ENCODE measurements at regions not wholly inside any gene's neighbourhood (a gene's known extent, or its start where the extent isn't known, plus 50 kb on each side); places are given as distances from the start of the nearest gene placed in this dataset.

DNA sequence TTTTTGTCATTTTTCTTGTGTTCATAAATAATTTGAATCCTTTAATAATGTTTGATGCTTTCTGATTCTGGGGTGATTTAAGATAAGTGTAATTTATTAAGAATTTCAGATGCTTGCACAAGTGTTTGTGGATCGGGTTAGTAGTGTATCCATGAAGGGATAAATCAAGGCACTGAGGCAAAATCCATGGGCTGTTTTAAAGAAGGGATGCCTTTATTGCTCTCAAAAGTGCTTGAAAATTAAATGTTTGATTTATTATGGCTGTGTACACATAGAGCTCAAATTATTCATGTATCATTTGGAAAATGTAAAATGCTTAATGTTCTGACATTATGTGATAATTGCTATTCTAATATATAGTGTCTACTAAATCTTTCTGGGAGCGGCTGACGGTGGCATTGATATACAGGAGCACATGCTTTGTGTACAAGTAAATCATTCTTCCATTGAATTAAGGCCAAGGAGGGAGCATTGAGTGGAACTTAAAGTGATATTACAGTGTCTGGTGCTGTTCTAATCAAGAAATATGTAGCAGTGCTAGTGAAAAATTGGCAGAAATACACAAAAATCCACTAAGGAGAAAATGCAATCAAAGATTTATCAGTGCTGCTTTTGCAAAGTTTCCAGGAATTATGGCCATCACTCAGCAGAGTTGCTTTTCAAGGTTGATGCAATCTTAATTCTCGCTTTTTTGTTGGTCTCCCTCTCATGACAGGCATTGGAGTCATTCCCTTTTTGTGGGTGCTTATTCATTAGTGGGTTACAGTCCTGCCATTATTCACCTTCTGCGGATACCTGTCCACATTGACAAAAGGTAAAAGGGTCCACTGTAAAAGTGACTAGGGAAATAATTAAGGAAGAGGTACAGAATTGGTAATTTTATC lies 181.6 kb downstream of the MFSD1 start:
- H3K4me3 ChIP-seq (ENCODE audit: control insufficient read depth, low read depth, low read length) = no peak overlapping the region
- TF ChIP-seq CTCF (IDR thresholded peaks at IDR 0.05; ENCODE audit: control insufficient read depth, insufficient read depth, low read depth, low read length, missing control alignments) = no peak
- DNase-seq (ENCODE audit: low read depth) = no peak

DNA sequence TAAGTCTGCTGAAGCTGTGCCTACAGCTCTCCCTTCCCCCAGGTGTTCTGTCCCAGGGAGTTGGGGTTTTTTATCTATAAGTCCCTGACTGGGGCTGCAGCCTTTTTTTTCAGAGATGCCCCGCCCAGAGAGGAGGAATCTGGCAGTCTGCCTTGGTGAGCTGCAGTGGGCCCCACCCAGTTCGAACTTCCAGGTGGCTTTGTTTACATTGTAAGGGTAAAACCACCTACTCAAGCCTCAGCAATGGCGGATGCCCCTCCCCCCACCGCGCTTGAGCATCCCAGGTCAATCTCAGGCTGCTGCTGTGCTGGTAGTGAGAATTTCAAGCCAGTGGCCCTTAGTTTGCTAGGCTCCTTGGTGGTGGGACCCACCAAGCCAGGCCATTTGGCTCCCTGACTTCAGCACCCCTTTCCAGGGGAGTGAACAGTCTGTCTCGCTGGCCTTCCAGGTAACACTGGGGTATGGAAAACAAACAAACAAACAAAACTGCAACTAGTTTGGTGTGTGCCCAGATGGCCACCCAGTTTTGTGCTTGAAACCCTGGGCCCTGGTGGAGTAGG lies 189.4 kb downstream of the MFSD1 start:
- no peak overlapping the region for H3K4me3 ChIP-seq (ENCODE audit: control insufficient read depth, low read depth, low read length)
- TF ChIP-seq CTCF (IDR thresholded peaks at IDR 0.05; ENCODE audit: control insufficient read depth, insufficient read depth, low read depth, low read length, missing control alignments) = no peak
- DNase-seq (ENCODE audit: low read depth) = no peak

- H3K4me3 ChIP-seq (ENCODE audit: control insufficient read depth, low read depth, low read length) = no peak overlapping the region
- no peak for DNase-seq (ENCODE audit: low read depth)
- no peak for TF ChIP-seq CTCF (IDR thresholded peaks at IDR 0.05; ENCODE audit: control insufficient read depth, insufficient read depth, low read depth, low read length, missing control alignments)
These were observed 190.6 kb downstream of the MFSD1 start for GRCh38 chr3:158992463-158992862.

GRCh38 chr3:158994386-158994785 lies 192.5 kb downstream of the MFSD1 start:
- no peak overlapping the region for H3K4me3 ChIP-seq (ENCODE audit: control insufficient read depth, low read depth, low read length)
- no peak for DNase-seq (ENCODE audit: low read depth)
- TF ChIP-seq CTCF (IDR thresholded peaks at IDR 0.05; ENCODE audit: control insufficient read depth, insufficient read depth, low read depth, low read length, missing control alignments) = no peak

DNA sequence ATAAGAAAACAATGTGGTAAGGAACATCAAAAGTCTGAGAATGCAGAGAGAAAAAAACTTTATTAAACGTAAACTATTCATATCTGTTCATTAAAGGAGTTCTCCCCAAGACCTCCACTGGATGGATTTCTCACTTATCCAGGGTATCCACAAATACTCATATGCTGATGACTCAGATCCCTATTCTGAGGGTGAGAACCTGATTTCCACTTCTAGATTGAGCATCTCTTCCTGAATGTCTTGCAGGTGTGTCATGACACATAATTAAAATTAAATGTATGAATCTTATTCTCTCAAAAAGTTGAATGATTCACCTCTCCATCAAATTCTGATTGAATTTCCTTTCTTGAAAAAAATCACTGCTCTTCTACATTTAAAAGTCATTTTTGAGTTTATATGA lies 199.9 kb downstream of the MFSD1 start:
- no peak for TF ChIP-seq CTCF (IDR thresholded peaks at IDR 0.05; ENCODE audit: control insufficient read depth, insufficient read depth, low read depth, low read length, missing control alignments)
- H3K4me3 ChIP-seq (ENCODE audit: control insufficient read depth, low read depth, low read length) = no peak overlapping the region
- DNase-seq (ENCODE audit: low read depth) = no peak

DNA sequence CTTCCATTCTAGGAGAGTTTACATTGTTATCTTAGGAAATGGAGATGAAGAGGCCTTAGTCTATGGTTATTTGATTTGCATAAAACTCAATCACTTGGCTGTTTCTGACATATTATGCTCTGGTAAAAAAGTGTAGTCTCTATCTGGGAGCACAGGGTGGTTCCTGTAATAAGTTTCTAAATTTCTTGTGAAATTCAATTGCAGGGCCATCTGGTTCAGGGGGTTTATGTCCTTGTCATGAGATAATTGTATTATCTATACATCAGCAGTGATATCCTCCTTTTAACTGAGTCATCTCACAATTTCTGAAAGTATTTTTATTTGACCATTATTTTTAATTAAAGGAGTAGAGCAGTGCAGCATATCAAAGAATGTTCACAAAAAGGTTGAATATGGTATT lies 203.3 kb downstream of the MFSD1 start:
- no peak for TF ChIP-seq CTCF (IDR thresholded peaks at IDR 0.05; ENCODE audit: control insufficient read depth, insufficient read depth, low read depth, low read length, missing control alignments)
- H3K4me3 ChIP-seq (ENCODE audit: control insufficient read depth, low read depth, low read length) = no peak overlapping the region
- no peak for DNase-seq (ENCODE audit: low read depth)
